SH-SY5Y (cell line): ENCODE measurements at regions not wholly inside any gene's neighbourhood (a gene's known extent, or its start where the extent isn't known, plus 50 kb on each side); places are given as distances from the start of the nearest gene placed in this dataset.

Experiments
- GATA2 ChIP-seq: IDR thresholded peaks from 2 replicates; pipeline ENCODE4 v1.6.1; 2011; ENCODE audit warnings: mild to moderate bottlenecking, low read depth, low read length
- GATA3 ChIP-seq: IDR thresholded peaks from 2 replicates; pipeline ENCODE4 v1.6.1; 2011; ENCODE audit warnings: low read depth, mild to moderate bottlenecking, low read length, moderate library complexity

- TF ChIP-seq GATA3 (no peak), GATA2 (no peak)
These were observed 761.2 kb downstream of the SEMA5A start for GRCh38 chr5:8784692-8785091.
